ENCODE measurements at regions not wholly inside any gene's neighbourhood (a gene's known extent, or its start where the extent isn't known, plus 50 kb on each side); places are given as distances from the start of the nearest gene placed in this dataset.
"Not testable (repeated sequence)": the region's sequence is repeated elsewhere in the genome, so short reads cannot be mapped to it uniquely, and the experiment has no call there.

DNA sequence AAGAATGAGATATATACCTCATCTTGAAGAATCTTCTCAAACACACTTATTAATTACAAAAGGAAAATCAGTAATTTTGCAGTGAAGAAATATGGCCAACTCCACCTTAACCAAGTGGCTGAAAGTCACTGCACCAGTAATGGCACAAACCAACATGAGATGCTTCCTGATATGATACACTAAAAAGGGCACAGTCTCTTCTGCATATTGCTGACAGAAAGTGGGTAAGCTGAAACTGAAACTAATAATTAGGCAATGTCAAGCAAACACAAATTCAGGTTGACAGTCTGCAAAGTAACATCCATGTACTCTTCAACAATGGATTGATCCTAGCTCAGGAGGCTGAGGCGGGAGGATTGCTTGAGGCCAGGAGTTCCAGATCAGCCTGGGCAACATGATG lies 56.1 kb downstream of the ZNF22 start:
- H3K4me1 ChIP-seq: peaks cover 0 to 12% (median 0%) of the 10 kb centered on the region in 12 donors
- DNase-seq; ATAC-seq; H3K27ac ChIP-seq; H3K4me3 ChIP-seq; H3K36me3 ChIP-seq; H3K27me3 ChIP-seq; intact Hi-C loops (cut with DNase I); H3K9me3 ChIP-seq: not testable (repeated sequence)
- WGBS, 4 donors: 42 to 100% (median 99%) methylated on average over 1 of the region's 1 CpG

DNA sequence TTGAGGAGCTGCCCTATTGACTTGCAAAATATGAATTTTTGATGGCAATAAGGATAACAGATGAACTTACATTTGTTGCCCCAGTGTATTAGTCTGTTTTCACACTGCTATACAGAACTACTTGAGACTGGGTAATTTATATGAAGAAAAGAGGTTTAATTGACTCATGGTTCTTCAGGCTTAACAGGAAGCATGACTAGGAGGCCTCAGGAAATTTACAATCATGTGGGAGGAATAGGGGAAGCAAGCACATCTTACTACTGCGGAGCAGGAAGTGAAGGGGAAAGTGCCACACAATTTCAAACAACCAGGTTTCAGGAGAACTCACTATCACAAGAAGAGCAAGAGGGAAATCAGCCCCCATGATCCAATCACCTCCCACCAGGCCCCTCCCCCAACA lies 57.9 kb downstream of the ZNF22 start:
- intact Hi-C loops (cut with DNase I): no loop called here
- no peak overlapping the region for H3K4me3 ChIP-seq
- DNase-seq (no peak), ATAC-seq (no peak)
- H3K27me3 ChIP-seq: no peaks in the 10 kb centered on the region
- H3K4me1 ChIP-seq: peaks cover 0 to 15% (median 0%) of the 10 kb centered on the region in 12 donors
- H3K9me3 ChIP-seq: no peaks in the 10 kb centered on the region
- TF ChIP-seq, protein P1, sequence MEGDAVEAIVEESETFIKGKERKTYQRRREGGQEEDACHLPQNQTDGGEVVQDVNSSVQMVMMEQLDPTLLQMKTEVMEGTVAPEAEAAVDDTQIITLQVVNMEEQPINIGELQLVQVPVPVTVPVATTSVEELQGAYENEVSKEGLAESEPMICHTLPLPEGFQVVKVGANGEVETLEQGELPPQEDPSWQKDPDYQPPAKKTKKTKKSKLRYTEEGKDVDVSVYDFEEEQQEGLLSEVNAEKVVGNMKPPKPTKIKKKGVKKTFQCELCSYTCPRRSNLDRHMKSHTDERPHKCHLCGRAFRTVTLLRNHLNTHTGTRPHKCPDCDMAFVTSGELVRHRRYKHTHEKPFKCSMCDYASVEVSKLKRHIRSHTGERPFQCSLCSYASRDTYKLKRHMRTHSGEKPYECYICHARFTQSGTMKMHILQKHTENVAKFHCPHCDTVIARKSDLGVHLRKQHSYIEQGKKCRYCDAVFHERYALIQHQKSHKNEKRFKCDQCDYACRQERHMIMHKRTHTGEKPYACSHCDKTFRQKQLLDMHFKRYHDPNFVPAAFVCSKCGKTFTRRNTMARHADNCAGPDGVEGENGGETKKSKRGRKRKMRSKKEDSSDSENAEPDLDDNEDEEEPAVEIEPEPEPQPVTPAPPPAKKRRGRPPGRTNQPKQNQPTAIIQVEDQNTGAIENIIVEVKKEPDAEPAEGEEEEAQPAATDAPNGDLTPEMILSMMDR (IDR thresholded peaks at IDR 0.05): no peak
- TF ChIP-seq POLR2A (IDR thresholded peaks at IDR 0.05): no peak
- H3K36me3 ChIP-seq: no peaks in the 10 kb centered on the region
- 40 to 77% (median 65%) methylated on average over 1 of the region's 1 CpG for WGBS, 4 donors
- H3K27ac ChIP-seq: no peak overlapping the region

DNA sequence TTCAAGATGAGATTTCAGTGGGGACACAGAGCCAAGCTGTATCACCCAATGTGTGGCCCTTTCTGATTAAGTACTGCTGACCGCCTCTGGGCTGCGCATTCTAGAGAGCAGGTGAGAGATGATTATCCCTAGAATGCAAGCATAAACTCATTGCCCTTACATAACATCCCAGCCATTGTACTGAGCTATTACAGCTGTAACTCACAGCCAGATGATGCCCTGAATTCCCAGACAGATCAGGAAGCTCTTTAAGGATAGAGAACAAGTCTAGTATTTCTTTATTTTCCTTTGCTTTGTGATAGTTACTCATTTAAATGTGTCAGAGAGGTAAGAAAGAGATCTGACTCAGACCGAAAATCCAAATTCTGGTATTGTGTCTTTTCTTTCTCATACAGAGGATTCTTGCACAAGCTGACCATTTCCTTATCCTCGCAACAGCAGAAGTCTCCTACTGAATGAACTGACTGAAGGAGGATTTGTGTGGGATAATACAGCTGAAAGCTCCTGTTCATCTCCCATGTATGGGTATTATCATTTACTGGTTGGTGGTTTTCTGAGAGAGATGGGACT lies 58.4 kb downstream of the ZNF22 start:
- peaks cover 0 to 15% (median 0%) of the 10 kb centered on the region in 12 donors for H3K4me1 ChIP-seq
- no peaks in the 10 kb centered on the region for H3K36me3 ChIP-seq
- intact Hi-C loops (cut with DNase I): no loop called here
- TF ChIP-seq POLR2A (IDR thresholded peaks at IDR 0.05): no peak
- TF ChIP-seq, protein P1 (IDR thresholded peaks at IDR 0.05): no peak
- ATAC-seq (no peak), DNase-seq (no peak)
- no peak overlapping the region for H3K27ac ChIP-seq
- no peaks in the 10 kb centered on the region for H3K9me3 ChIP-seq
- no peak overlapping the region for H3K4me3 ChIP-seq
- 90 to 99% (median 95%) methylated on average over 4 of the region's 4 CpGs for WGBS, 4 donors
- H3K27me3 ChIP-seq: no peaks in the 10 kb centered on the region

DNA sequence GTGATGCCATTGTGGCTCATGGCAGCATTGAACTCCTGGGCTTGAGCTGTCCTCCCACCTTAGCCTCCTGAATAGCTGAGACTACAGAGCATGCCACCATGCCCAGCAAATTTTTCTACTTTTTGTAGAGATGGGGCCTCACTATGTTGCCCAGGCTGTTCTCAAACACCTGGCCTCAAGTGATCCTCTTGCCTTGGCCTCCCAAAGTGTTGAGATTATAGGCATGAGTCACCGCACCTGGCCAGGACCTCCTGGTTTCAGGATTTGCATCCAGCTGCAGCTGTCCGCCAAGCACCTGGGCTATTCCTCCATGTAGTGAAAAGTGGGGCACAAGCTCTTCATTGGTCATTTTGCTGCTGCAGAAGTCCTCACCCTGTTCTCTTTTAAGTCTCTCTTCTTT lies 58.9 kb downstream of the ZNF22 start:
- H3K4me3 ChIP-seq: no peak overlapping the region
- H3K9me3 ChIP-seq: no peaks in the 10 kb centered on the region
- no peak for TF ChIP-seq POLR2A (IDR thresholded peaks at IDR 0.05)
- TF ChIP-seq, protein P1 (IDR thresholded peaks at IDR 0.05): no peak
- WGBS, 4 donors: 92 to 100% (median 98%) methylated on average over 2 of the region's 2 CpGs
- no peak overlapping the region for H3K27ac ChIP-seq
- peaks cover 0 to 15% (median 0%) of the 10 kb centered on the region in 12 donors for H3K4me1 ChIP-seq
- ATAC-seq: no peak
- DNase-seq: no peak
- no peaks in the 10 kb centered on the region for H3K36me3 ChIP-seq
- no peaks in the 10 kb centered on the region for H3K27me3 ChIP-seq
- intact Hi-C loops (cut with DNase I): no loop called here

DNA sequence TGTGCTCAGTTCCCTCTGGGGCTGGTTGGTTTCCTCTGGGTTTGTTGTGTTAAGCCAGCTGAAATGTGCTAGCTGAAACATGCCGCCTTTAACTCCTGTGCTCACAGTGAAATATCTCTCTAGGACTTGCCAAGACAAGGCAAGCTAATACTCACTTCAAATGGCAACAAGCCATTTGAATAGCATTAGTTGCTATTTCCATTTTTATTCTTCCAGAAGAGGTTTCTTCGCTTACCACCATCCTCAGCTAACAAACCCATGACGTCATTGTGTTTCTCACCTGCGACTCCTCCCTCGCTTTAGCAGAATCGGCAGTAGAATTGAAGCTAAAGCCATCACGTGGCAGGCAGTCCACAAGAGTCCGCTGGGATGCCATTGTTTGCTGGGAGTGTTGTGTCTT lies 61.3 kb downstream of the ZNF22 start:
- WGBS, 4 donors: 77 to 89% (median 79%) methylated on average over 8 of the region's 8 CpGs
- intact Hi-C loops (cut with DNase I): no loop called here
- no peaks in the 10 kb centered on the region for H3K36me3 ChIP-seq
- H3K4me1 ChIP-seq: peaks cover 0 to 15% (median 0%) of the 10 kb centered on the region in 12 donors
- no peak for DNase-seq
- ATAC-seq: no peak
- H3K9me3 ChIP-seq: no peaks in the 10 kb centered on the region
- no peak overlapping the region for H3K27ac ChIP-seq
- H3K27me3 ChIP-seq: no peaks in the 10 kb centered on the region
- TF ChIP-seq POLR2A (IDR thresholded peaks at IDR 0.05): no peak
- TF ChIP-seq, protein P1 (IDR thresholded peaks at IDR 0.05): no peak
- H3K4me3 ChIP-seq: no peak overlapping the region
